A549 (cell line): ENCODE measurements at regions not wholly inside any gene's neighbourhood (a gene's known extent, or its start where the extent isn't known, plus 50 kb on each side); places are given as distances from the start of the nearest gene placed in this dataset.

Source experiments
- CEBPB ChIP-seq, 2 experiments: fragments of >200 bp in 1 of 2; sonication (Bioruptor Twin) in 1 of 2; formaldehyde crosslinking in 1 of 2; IDR thresholded peaks; 2 replicates each; pipeline ENCODE4 v1.6.1; 2012 to 2016
- EP300 ChIP-seq, 2 experiments: fragments of >200 bp; sonication (Bioruptor Twin); formaldehyde crosslinking; IDR thresholded peaks; 2 replicates in 1 of 2; 3 replicates in 1 of 2; pipeline ENCODE4 v1.6.1; 2016 to 2017
- FOXS1 ChIP-seq: fragments of 250-450 bp; sonication (Bioruptor Pico); IDR thresholded peaks from 2 replicates; pipeline ENCODE4 v1.5.0; 2020; ENCODE audit warnings: mild to moderate bottlenecking, moderate library complexity
- GATA3 ChIP-seq: IDR thresholded peaks from 2 replicates; pipeline ENCODE4 v1.6.1; 2012; ENCODE audit warnings: borderline replicate concordance
- KDM1A ChIP-seq: fragments of 200-600 bp; sonication (generic); IDR thresholded peaks from 2 replicates; pipeline ENCODE4 v1.6.1; 2016; ENCODE audit warnings: low read depth, mild to moderate bottlenecking
- MAZ ChIP-seq: fragments of 150-350 bp; IDR thresholded peaks from 2 replicates; pipeline ENCODE4 v1.6.1; 2014; ENCODE audit warnings: antibody characterized with exemption, low read depth, low read length, borderline replicate concordance
- PHF8 ChIP-seq: fragments of 200-600 bp; sonication (generic); IDR thresholded peaks from 2 replicates; pipeline ENCODE4 v1.6.1; 2016; ENCODE audit warnings: low read depth, mild to moderate bottlenecking, antibody characterized with exemption, moderate library complexity, borderline replicate concordance
- POLR2A ChIP-seq: IDR thresholded peaks from 2 replicates; pipeline ENCODE4 v1.6.1; 2012; ENCODE audit warnings: mild to moderate bottlenecking, low read length
- RAD21 ChIP-seq, 2 experiments: fragments of >200 bp in 1 of 2; sonication (Bioruptor Twin) in 1 of 2; formaldehyde crosslinking in 1 of 2; IDR thresholded peaks in 1 of 2; conservative IDR thresholded peaks in 1 of 2; 2 replicates in 1 of 2; 3 replicates in 1 of 2; pipeline ENCODE4 v1.6.1; 2012 to 2018; ENCODE audit warnings: inconsistent platforms in 1 of 2
- ZFP36 ChIP-seq: fragments of 450-650 bp; IDR thresholded peaks from 2 replicates; pipeline ENCODE4 v1.6.1; 2014; ENCODE audit warnings: borderline replicate concordance; ENCODE audit not compliant: partially characterized antibody
- TF ChIP-seq, protein P1 (sequence below): fragments of 200-600 bp; sonication (generic); IDR thresholded peaks from 2 replicates; pipeline ENCODE4 v1.6.1; 2016; ENCODE audit warnings: antibody characterized with exemption, mild to moderate bottlenecking, moderate library complexity
- TF ChIP-seq, protein P2 (sequence below): fragments of >200 bp; sonication (Bioruptor Twin); formaldehyde crosslinking; IDR thresholded peaks from 2 replicates; pipeline ENCODE4 v1.6.1; 2016
- TF ChIP-seq, protein P3 (sequence below): fragments of >200 bp; sonication (Bioruptor Twin); formaldehyde crosslinking; IDR thresholded peaks from 3 replicates; pipeline ENCODE4 v1.5.1; 2016

DNA sequence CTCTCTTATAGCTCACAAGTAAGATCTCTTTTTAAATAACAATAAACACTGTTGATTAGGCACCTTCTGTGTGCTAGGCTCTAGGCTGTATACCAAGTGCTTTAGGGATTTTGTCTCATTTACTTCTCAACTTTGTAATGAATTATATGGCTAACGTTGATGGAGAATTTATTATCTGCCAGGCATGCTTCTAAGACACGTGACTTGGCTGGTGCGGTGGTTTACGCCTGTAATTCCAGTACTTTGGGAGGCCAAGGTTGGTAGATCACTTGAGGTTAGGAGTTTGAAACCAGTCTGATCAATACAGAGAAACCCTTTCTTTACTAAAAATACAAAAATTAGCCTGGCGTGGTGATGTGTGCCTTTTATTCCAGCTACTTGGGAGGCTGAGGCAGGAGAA, 1202.8 kb upstream of the TMEM132C start:
- no peak for TF ChIP-seq POLR2A
- TF ChIP-seq EP300 (IDR thresholded peaks at IDR 0.05), result no peak
- TF ChIP-seq, protein P1, sequence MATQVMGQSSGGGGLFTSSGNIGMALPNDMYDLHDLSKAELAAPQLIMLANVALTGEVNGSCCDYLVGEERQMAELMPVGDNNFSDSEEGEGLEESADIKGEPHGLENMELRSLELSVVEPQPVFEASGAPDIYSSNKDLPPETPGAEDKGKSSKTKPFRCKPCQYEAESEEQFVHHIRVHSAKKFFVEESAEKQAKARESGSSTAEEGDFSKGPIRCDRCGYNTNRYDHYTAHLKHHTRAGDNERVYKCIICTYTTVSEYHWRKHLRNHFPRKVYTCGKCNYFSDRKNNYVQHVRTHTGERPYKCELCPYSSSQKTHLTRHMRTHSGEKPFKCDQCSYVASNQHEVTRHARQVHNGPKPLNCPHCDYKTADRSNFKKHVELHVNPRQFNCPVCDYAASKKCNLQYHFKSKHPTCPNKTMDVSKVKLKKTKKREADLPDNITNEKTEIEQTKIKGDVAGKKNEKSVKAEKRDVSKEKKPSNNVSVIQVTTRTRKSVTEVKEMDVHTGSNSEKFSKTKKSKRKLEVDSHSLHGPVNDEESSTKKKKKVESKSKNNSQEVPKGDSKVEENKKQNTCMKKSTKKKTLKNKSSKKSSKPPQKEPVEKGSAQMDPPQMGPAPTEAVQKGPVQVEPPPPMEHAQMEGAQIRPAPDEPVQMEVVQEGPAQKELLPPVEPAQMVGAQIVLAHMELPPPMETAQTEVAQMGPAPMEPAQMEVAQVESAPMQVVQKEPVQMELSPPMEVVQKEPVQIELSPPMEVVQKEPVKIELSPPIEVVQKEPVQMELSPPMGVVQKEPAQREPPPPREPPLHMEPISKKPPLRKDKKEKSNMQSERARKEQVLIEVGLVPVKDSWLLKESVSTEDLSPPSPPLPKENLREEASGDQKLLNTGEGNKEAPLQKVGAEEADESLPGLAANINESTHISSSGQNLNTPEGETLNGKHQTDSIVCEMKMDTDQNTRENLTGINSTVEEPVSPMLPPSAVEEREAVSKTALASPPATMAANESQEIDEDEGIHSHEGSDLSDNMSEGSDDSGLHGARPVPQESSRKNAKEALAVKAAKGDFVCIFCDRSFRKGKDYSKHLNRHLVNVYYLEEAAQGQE, result no peak
- TF ChIP-seq, protein P2, sequence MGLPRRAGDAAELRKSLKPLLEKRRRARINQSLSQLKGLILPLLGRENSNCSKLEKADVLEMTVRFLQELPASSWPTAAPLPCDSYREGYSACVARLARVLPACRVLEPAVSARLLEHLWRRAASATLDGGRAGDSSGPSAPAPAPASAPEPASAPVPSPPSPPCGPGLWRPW, result no peak
- no peak for TF ChIP-seq FOXS1
- TF ChIP-seq, protein P3, sequence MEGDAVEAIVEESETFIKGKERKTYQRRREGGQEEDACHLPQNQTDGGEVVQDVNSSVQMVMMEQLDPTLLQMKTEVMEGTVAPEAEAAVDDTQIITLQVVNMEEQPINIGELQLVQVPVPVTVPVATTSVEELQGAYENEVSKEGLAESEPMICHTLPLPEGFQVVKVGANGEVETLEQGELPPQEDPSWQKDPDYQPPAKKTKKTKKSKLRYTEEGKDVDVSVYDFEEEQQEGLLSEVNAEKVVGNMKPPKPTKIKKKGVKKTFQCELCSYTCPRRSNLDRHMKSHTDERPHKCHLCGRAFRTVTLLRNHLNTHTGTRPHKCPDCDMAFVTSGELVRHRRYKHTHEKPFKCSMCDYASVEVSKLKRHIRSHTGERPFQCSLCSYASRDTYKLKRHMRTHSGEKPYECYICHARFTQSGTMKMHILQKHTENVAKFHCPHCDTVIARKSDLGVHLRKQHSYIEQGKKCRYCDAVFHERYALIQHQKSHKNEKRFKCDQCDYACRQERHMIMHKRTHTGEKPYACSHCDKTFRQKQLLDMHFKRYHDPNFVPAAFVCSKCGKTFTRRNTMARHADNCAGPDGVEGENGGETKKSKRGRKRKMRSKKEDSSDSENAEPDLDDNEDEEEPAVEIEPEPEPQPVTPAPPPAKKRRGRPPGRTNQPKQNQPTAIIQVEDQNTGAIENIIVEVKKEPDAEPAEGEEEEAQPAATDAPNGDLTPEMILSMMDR, result no peak
- TF ChIP-seq GATA3, result no peak
- TF ChIP-seq PHF8, result no peak
- TF ChIP-seq ZFP36, result no peak
- no peak for TF ChIP-seq KDM1A
- no peak for TF ChIP-seq MAZ
- TF ChIP-seq RAD21 (conservative IDR thresholded peaks at IDR 0.05 in 1 of 2, IDR thresholded peaks at IDR 0.05 in 1 of 2), result no peak
- TF ChIP-seq CEBPB (IDR thresholded peaks at IDR 0.05), result no peak
